ENCODE measurements at regions not wholly inside any gene's neighbourhood (a gene's known extent, or its start where the extent isn't known, plus 50 kb on each side); places are given as distances from the start of the nearest gene placed in this dataset.

DNA sequence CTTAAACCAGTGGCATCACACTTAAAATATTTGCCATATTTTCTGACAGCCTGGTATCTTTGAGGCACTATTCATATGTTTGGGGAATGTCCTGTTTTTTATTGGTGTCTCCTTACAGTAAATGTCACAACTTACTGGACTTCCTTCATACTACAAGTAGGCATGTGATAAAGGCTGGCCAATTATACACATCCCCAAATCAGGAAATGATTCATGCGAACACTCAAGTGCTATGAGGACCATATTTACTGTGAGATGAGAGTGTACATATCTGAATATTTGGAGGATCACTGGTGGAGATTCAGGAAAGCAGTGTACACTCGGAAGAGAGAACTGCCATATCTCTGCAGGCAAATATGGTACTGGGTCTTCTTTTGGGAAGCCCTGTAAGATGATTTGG, 913.8 kb upstream of the CHORDC1 start:
- CTCF ChIA-PET = no interaction called here
- TF ChIP-seq ZNF155 (tag by site-specific recombination; IDR thresholded peaks at IDR 0.05) (no peak), ZNF707 (tag by site-specific recombination; IDR thresholded peaks at IDR 0.05) (no peak), ZNF221 (tag by site-specific recombination; IDR thresholded peaks at IDR 0.05; ENCODE audit: borderline replicate concordance) (no peak), ZNF350 (tag by site-specific recombination; IDR thresholded peaks at IDR 0.05) (no peak), ZNF24 (tag by site-specific recombination; IDR thresholded peaks at IDR 0.05) (no peak), HOXA7 (CRISPR knock-in tag; IDR thresholded peaks at IDR 0.05; ENCODE audit: borderline replicate concordance) (no peak), KLF9 (tag by site-specific recombination; IDR thresholded peaks at IDR 0.05; ENCODE audit: low read depth) (no peak), IKZF3 (tag by site-specific recombination; IDR thresholded peaks at IDR 0.05) (no peak), ZNF10 (tag by site-specific recombination; IDR thresholded peaks at IDR 0.05) (no peak), BCL11B (tag by site-specific recombination; IDR thresholded peaks at IDR 0.05; ENCODE audit: low read depth) (no peak), SP2 (tag by site-specific recombination; IDR thresholded peaks at IDR 0.05) (no peak), KLF1 (tag by site-specific recombination; IDR thresholded peaks at IDR 0.05) (no peak), ZNF133 (tag by site-specific recombination; IDR thresholded peaks at IDR 0.05) (no peak)
- TF ChIP-seq, protein P1, sequence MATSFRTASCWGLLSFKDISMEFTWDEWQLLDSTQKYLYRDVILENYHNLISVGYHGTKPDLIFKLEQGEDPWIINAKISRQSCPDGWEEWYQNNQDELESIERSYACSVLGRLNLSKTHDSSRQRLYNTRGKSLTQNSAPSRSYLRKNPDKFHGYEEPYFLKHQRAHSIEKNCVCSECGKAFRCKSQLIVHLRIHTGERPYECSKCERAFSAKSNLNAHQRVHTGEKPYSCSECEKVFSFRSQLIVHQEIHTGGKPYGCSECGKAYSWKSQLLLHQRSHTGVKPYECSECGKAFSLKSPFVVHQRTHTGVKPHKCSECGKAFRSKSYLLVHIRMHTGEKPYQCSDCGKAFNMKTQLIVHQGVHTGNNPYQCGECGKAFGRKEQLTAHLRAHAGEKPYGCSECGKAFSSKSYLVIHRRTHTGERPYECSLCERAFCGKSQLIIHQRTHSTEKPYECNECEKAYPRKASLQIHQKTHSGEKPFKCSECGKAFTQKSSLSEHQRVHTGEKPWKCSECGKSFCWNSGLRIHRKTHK (tag by site-specific recombination; IDR thresholded peaks at IDR 0.05) = no peak

DNA sequence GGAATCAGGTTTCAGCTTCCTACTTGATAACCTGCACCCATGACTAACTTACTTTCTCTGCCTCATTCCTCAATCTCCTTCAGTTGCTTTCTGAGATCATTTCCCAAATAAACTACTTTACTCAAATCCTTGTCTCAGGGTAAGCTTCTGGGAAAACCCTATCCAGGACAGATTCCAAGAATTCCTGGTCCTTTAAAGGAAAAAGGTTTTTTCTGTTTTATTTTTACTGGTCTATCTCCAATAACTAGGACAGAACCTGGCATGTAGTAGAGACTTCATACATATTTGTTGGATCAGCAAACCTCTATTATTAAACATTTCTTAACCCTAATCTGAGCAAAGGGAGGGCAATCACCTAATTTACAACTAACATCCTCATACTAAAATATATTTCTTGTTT, 910.5 kb upstream of the CHORDC1 start:
- Histone ChIP-seq H3K27ac (ENCODE audit: extremely low read depth, low read depth, low read length) (no peak overlapping the region), H3K4me1 (ENCODE audit: control insufficient read depth, insufficient read depth, low read length) (no peaks in the 10 kb centered on the region), H3K36me3 (ENCODE audit: control insufficient read depth in 2 of 2, insufficient read depth in 1 of 2, low read length in 2 of 2) (no peaks in the 10 kb centered on the region), H3K9me3 (ENCODE audit: control insufficient read depth, insufficient read depth, low read depth, low read length) (no peaks in the 10 kb centered on the region), H3K4me3 (ENCODE audit: low read depth, low read length) (no peak overlapping the region)
- TF ChIP-seq IKZF3 (tag by site-specific recombination; IDR thresholded peaks at IDR 0.05) = no peak
- no peak for TF ChIP-seq ZNF169 (tag by site-specific recombination; IDR thresholded peaks at IDR 0.05)
- no peak for TF ChIP-seq ZNF529 (tag by site-specific recombination; IDR thresholded peaks at IDR 0.05; ENCODE audit: insufficient replicate concordance)
- no peak for TF ChIP-seq ZNF366 (tag by site-specific recombination; conservative IDR thresholded peaks at IDR 0.05)
- TF ChIP-seq ZNF146 (tag by site-specific recombination; IDR thresholded peaks at IDR 0.05) = no peak
- no peak for TF ChIP-seq ZNF596 (tag by site-specific recombination; IDR thresholded peaks at IDR 0.05)
- no peak for TF ChIP-seq ZFP41 (tag by site-specific recombination; IDR thresholded peaks at IDR 0.05; ENCODE audit: borderline replicate concordance)
- no peak for TF ChIP-seq MEIS1 (CRISPR knock-in tag; IDR thresholded peaks at IDR 0.05; ENCODE audit: borderline replicate concordance)
- no peak for TF ChIP-seq SCRT2 (tag by site-specific recombination; IDR thresholded peaks at IDR 0.05)
- TF ChIP-seq ZNF155 (tag by site-specific recombination; IDR thresholded peaks at IDR 0.05) = no peak
- no peak for TF ChIP-seq ZNF560 (tag by site-specific recombination; IDR thresholded peaks at IDR 0.05; ENCODE audit: borderline replicate concordance)
- no peak for TF ChIP-seq KLF7 (tag by site-specific recombination; IDR thresholded peaks at IDR 0.05; ENCODE audit: borderline replicate concordance)
- TF ChIP-seq ZNF549 (tag by site-specific recombination; IDR thresholded peaks at IDR 0.05) = no peak
- no peak for TF ChIP-seq ZNF19 (tag by site-specific recombination; IDR thresholded peaks at IDR 0.05; ENCODE audit: low read depth)
- no peak for TF ChIP-seq ZNF416 (tag by site-specific recombination; IDR thresholded peaks at IDR 0.05)
- no peak for TF ChIP-seq ZNF223 (tag by site-specific recombination; IDR thresholded peaks at IDR 0.05)
- no peak for TF ChIP-seq ZNF184 (tag by site-specific recombination; IDR thresholded peaks at IDR 0.05)
- CTCF ChIA-PET = no interaction called here
- POLR2A ChIA-PET = no interaction called here

More for the DNA sequence above, 913.8 kb upstream of the CHORDC1 start:
- no peak overlapping the region for H3K4me3 ChIP-seq (ENCODE audit: low read depth, low read length)
- no peaks in the 10 kb centered on the region for H3K4me1 ChIP-seq (ENCODE audit: control insufficient read depth, insufficient read depth, low read length)
- H3K27ac ChIP-seq (ENCODE audit: extremely low read depth, low read depth, low read length) = no peak overlapping the region
- H3K36me3 ChIP-seq (ENCODE audit: control insufficient read depth in 2 of 2, insufficient read depth in 1 of 2, low read length in 2 of 2) = no peaks in the 10 kb centered on the region
- POLR2A ChIA-PET = no interaction called here
- H3K9me3 ChIP-seq (ENCODE audit: control insufficient read depth, insufficient read depth, low read depth, low read length) = no peaks in the 10 kb centered on the region
